GM18951 (cell line): ENCODE measurements at regions not wholly inside any gene's neighbourhood (a gene's known extent, or its start where the extent isn't known, plus 50 kb on each side); places are given as distances from the start of the nearest gene placed in this dataset.
"Not testable (repeated sequence)": the region's sequence is repeated elsewhere in the genome, so short reads cannot be mapped to it uniquely, and the experiment has no call there.

ENCODE experiments used
- POLR2A ChIP-seq: IDR thresholded peaks from 4 replicates; pipeline ENCODE4 v1.6.1; 2011; ENCODE audit warnings: mild to moderate bottlenecking; ENCODE audit not compliant: insufficient read length, insufficient read depth; ENCODE audit errors: extremely low read depth
- in situ Hi-C: fragments of 300-500 bp; cut with MboI; formaldehyde crosslinking; loops from one replicate; pipeline ENCODE4 v1.12.0; 2022; ENCODE audit warnings: low sequenced_read_pairs, mixed read lengths, inconsistent platforms; ENCODE audit not compliant: unreplicated experiment

DNA sequence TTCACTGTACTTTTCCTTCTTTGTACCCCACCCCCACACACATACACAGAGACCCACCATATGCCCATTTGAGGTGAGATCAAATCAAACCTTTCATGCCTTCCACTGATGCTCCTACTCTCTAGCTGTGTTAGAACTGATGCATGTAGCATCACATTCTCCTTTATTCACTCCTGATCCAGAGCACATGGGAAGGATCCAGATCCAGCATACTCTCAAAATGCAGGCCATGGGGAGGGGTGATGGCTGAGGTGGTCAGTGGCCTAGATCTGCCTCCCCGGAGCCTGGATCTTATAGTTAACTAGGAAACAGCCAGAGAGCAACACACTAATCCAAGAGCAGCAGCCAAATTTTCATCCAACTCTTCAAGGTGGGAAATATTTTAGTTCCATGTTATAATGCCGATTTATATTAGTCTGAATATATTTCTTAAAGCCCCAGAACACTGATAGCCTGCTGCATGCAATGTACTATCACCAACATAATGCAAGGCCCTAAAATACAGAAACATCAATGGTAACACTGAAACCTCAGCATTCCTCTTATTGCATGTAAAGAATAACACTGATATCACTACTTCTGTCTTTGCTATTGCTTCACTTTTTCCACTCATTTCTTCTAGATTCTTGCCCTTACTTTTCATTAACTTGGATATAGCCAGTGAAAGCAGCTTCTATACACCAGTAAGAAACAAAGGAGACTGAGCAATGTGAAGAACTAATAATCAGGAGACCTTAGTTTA lies 126.8 kb upstream of the BEND6 start:
- in situ Hi-C loops: no loop called here
- no peak for TF ChIP-seq POLR2A

DNA sequence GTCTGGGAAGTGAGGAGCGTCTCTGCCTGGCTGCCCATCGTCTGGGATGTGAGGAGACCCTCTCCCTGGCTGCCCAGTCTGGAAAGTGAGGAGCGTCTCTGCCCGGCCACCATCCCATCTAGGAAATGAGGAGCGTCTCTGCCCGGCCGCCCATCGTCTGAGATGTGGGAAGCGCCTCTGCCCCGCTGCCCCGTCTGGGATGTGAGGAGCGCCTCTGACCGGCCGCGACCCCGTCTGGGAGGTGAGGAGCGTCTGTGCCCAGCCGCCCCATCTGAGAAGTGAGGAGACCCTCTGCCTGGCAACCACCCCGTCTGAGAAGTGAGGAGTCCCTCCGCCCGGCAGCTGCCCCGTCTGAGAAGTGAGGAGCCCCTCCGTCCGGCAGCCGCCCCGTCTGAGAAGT lies 130.5 kb upstream of the BEND6 start:
- in situ Hi-C loops: not testable (repeated sequence)

- in situ Hi-C loops: no loop called here
- no peak for TF ChIP-seq POLR2A
Measured at GRCh38 chr6:56821005-56821432, 133.9 kb upstream of the BEND6 start.

- in situ Hi-C loops: no loop called here
- TF ChIP-seq POLR2A: no peak
Measured at GRCh38 chr6:56820060-56820459, 134.8 kb upstream of the BEND6 start.

- TF ChIP-seq POLR2A: no peak
Measured at GRCh38 chr6:56819604-56820003, 135.3 kb upstream of the BEND6 start.

DNA sequence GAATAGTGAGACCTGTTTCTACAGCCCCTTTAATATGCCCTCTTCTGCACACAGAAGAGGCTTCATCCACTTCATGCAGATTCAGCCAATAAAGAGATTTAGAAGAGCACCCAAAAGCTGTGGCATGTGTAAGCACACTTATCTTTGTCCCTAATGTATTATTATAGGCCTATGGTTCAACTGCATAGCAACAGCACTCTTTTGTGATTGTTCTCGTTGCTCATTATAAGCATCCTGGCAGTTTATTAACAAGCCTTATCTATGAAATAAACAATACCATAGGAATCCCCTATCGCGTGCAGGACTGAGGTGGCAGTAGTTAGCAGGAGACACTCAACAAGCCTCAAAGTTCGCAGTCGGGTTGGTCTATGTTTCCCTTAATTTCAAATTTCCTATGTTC lies 138.5 kb upstream of the BEND6 start:
- in situ Hi-C loops: no loop called here

More at GRCh38 chr6:56819604-56820003, 135.3 kb upstream of the BEND6 start:
- in situ Hi-C loops: no loop called here

DNA sequence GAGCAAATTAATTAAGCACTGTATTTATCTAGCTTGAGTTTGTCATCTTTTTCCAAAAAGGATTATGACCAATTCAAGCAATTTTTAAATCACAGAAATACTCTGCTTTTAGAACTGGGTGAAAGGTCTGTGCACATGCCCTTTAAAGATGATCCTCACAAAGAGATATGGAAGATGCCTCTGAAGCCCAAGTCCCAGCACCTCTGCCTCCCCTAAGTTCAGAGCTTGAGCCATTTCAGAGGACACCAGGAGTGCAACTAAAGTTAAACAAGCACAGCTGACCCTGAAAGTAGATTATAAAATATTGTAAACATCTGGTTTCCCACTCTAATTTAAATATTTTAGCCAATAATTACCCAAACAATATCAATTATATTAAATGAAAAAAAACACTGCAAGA lies 139.5 kb upstream of the BEND6 start:
- in situ Hi-C loops: no loop called here
- no peak for TF ChIP-seq POLR2A

More for the DNA sequence above, 138.5 kb upstream of the BEND6 start:
- no peak for TF ChIP-seq POLR2A

GRCh38 chr6:56814802-56815201 lies 140.1 kb upstream of the BEND6 start:
- in situ Hi-C loops: no loop called here
- TF ChIP-seq POLR2A: no peak

DNA sequence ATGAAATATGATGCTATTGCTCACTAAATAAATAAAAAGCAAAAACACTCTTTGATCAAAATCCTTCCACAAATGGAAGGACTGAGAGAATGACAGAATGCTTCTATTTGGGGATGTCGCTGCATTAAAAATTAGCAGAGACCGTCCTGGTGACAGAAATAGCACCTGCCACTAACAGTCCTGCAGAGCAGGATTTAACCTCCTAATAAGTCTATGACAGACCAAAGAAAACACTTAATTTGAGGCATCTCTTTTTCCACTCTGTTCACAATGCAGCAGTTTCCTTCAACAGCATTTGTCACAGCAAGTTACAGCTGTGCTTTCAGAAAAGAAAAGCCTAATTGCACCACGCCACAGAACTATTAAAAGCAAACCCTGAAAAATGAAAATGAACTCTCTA lies 140.6 kb upstream of the BEND6 start:
- no peak for TF ChIP-seq POLR2A
- in situ Hi-C loops: no loop called here

- in situ Hi-C loops: not testable (repeated sequence)
Measured at GRCh38 chr6:56812851-56813250, 142.1 kb upstream of the BEND6 start.

DNA sequence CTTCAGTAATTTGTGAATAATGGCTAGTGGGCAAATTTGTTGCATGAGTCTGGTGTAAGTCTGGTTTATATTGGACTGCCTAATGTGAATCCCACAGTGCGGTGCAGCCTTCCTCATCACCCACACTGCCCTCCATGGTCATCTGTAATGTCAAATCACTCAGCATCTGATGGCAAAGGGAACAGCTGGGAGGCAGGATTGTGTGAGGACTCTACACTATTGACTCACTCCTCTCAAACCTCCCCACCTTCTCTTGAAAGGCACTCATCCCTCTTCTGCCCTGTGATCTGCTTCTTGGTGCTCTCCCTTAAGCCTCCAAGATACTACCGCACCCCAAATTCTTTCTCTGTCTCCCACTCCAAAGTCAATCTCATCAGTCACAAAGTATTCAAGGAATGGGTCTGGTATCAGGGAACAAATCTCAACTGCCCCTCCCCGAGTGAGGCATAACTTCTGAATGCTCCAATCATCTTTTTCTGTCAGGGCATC lies 146.0 kb upstream of the BEND6 start:
- no peak for TF ChIP-seq POLR2A

GRCh38 chr6:56807989-56808337 lies 146.9 kb upstream of the BEND6 start:
- in situ Hi-C loops: no loop called here
- TF ChIP-seq POLR2A: no peak

More for the DNA sequence above, 146.0 kb upstream of the BEND6 start:
- in situ Hi-C loops: no loop called here

GRCh38 chr6:56807326-56807988 lies 147.4 kb upstream of the BEND6 start:
- no peak for TF ChIP-seq POLR2A
- in situ Hi-C loops: no loop called here

GRCh38 chr6:56806368-56806767 lies 148.5 kb upstream of the BEND6 start:
- in situ Hi-C loops: no loop called here
- TF ChIP-seq POLR2A: no peak
